Adrenal gland (tissue), 5 donors: ENCODE measurements at regions not wholly inside any gene's neighbourhood (a gene's known extent, or its start where the extent isn't known, plus 50 kb on each side); places are given as distances from the start of the nearest gene placed in this dataset.

ENCODE experiments used
- CTCF ChIP-seq, 6 experiments: fragments of 450-650 bp in 4 of 6; fragments of 200-600 bp in 2 of 6; sonication (generic) in 1 of 6; IDR thresholded peaks; 1 replicate in 5 of 6; 2 replicates in 1 of 6; pipeline versions ENCODE4 v1.5.1 to v1.8.0; 2016 to 2021; ENCODE audit warnings: antibody characterized with exemption in 6 of 6, mild to moderate bottlenecking in 2 of 6, moderate library complexity in 1 of 6
- POLR2A ChIP-seq, 2 donors: fragments of 450-650 bp; IDR thresholded peaks; one replicate each; pipeline ENCODE4 v1.6.1; 2017; ENCODE audit warnings: antibody characterized with exemption in 2 of 2, mild to moderate bottlenecking in 2 of 2, moderate library complexity in 1 of 2
- donor health status: DM: no; HTN: no; CAD: no.

GRCh38 chr5:53219610-53220009 lies 110.1 kb upstream of the MOCS2 start:
- TF ChIP-seq CTCF (IDR thresholded peaks at IDR 0.05): no peak
- TF ChIP-seq POLR2A (IDR thresholded peaks at IDR 0.05): no peak
